Loucy (cell line): ENCODE measurements at regions not wholly inside any gene's neighbourhood (a gene's known extent, or its start where the extent isn't known, plus 50 kb on each side); places are given as distances from the start of the nearest gene placed in this dataset.

Experiments used
- H2AFZ ChIP-seq: fragments of 200-600 bp; sonication (generic); 2 replicates; pipeline ENCODE4 v1.6.0; 2016; ENCODE audit warnings: antibody characterized with exemption, mild to moderate bottlenecking, low read length, moderate library complexity
- H3F3A ChIP-seq: fragments of 200-600 bp; 2 replicates; pipeline ENCODE4 v1.6.0; 2016; ENCODE audit warnings: antibody characterized with exemption, low read depth, mild to moderate bottlenecking
- H3K27me3 ChIP-seq: fragments of 200-600 bp; sonication (generic); 2 replicates; pipeline ENCODE4 v1.6.1; 2014; ENCODE audit warnings: low read length, mild to moderate bottlenecking; ENCODE audit not compliant: insufficient read depth, poor library complexity, severe bottlenecking
- H3K36me3 ChIP-seq: fragments of 200-600 bp; sonication (generic); 2 replicates; pipeline ENCODE4 v1.6.1; 2016; ENCODE audit warnings: low read length; ENCODE audit not compliant: insufficient read depth
- H3K4me1 ChIP-seq: fragments of 200-600 bp; sonication (generic); 2 replicates; pipeline ENCODE4 v1.5.1; 2014; ENCODE audit warnings: low read length, mild to moderate bottlenecking; ENCODE audit not compliant: insufficient read depth, poor library complexity, severe bottlenecking
- H3K4me2 ChIP-seq: fragments of 200-600 bp; sonication (generic); 2 replicates; pipeline ENCODE4 v1.6.0; 2014; ENCODE audit warnings: antibody characterized with exemption, low read length, low read depth, mild to moderate bottlenecking; ENCODE audit not compliant: poor library complexity, severe bottlenecking
- H3K4me3 ChIP-seq: fragments of 200-600 bp; sonication (generic); 2 replicates; pipeline ENCODE4 v1.5.1; 2014; ENCODE audit warnings: low read length, mild to moderate bottlenecking, mixed read lengths; ENCODE audit not compliant: poor library complexity, severe bottlenecking
- H3K79me2 ChIP-seq: fragments of 200-600 bp; sonication (generic); 2 replicates; pipeline ENCODE4 v1.6.1; 2014; ENCODE audit warnings: low read length; ENCODE audit not compliant: insufficient read depth
- H3K9ac ChIP-seq: fragments of 200-600 bp; sonication (generic); 2 replicates; pipeline ENCODE4 v1.6.0; 2014; ENCODE audit warnings: mild to moderate bottlenecking, low read depth, low read length, moderate library complexity; ENCODE audit not compliant: poor library complexity, severe bottlenecking
- H3K9me2 ChIP-seq: fragments of 200-600 bp; sonication (generic); replicated peaks from 2 replicates; pipeline ENCODE4 v1.6.1; 2016; ENCODE audit warnings: low read depth, low read length, mixed read lengths
- H3K9me3 ChIP-seq: fragments of 200-600 bp; sonication (generic); 2 replicates; pipeline ENCODE4 v1.6.1; 2014; ENCODE audit warnings: mild to moderate bottlenecking, antibody characterized with exemption, low read length, low read depth; ENCODE audit not compliant: insufficient read depth
- H4K20me1 ChIP-seq: fragments of 200-600 bp; sonication (generic); 2 replicates; pipeline ENCODE4 v1.6.0; 2014; ENCODE audit warnings: antibody characterized with exemption, low read length, mild to moderate bottlenecking; ENCODE audit not compliant: insufficient read depth, poor library complexity, severe bottlenecking
- EZH2phosphoT487 ChIP-seq: fragments of 200-600 bp; IDR thresholded peaks from 2 replicates; pipeline ENCODE4 v1.6.1; 2018; ENCODE audit warnings: antibody characterized with exemption, mild to moderate bottlenecking, moderate library complexity, borderline replicate concordance
- TF ChIP-seq, protein P1 (sequence below): fragments of 200-600 bp; sonication (generic); conservative IDR thresholded peaks from 2 replicates; pipeline ENCODE4 v1.5.1; 2014; ENCODE audit warnings: mild to moderate bottlenecking, antibody characterized with exemption, low read length

DNA sequence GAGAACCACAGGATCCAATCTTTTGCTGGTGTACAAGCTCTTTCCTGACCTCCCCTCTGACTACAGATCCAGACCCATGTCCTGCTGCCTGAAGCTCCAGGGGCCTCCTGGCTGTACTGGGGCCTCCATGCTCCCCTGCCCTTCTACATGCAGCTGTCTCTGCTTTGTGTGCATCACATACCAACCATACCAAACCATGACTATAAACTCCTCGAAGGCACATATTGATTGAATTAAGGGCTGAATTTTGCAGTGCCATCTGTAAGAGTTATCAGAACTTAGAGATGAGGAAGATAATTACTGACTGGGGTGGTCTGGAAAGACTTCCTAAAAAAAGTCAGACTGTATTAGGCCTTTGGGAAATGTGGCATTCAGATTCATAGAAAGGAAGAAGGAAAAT lies 139.9 kb upstream of the CXCR4 start:
- no peaks in the 10 kb centered on the region for H3K9me2 ChIP-seq
- TF ChIP-seq, protein P1, sequence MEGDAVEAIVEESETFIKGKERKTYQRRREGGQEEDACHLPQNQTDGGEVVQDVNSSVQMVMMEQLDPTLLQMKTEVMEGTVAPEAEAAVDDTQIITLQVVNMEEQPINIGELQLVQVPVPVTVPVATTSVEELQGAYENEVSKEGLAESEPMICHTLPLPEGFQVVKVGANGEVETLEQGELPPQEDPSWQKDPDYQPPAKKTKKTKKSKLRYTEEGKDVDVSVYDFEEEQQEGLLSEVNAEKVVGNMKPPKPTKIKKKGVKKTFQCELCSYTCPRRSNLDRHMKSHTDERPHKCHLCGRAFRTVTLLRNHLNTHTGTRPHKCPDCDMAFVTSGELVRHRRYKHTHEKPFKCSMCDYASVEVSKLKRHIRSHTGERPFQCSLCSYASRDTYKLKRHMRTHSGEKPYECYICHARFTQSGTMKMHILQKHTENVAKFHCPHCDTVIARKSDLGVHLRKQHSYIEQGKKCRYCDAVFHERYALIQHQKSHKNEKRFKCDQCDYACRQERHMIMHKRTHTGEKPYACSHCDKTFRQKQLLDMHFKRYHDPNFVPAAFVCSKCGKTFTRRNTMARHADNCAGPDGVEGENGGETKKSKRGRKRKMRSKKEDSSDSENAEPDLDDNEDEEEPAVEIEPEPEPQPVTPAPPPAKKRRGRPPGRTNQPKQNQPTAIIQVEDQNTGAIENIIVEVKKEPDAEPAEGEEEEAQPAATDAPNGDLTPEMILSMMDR = no peak
- TF ChIP-seq EZH2phosphoT487 = no peak
- H3F3A ChIP-seq = no peaks in the 10 kb centered on the region
- H3K27me3 ChIP-seq = no peaks in the 10 kb centered on the region
- H3K9ac ChIP-seq = no peak overlapping the region
- H3K4me2 ChIP-seq = no peak overlapping the region
- no peak overlapping the region for H2AFZ ChIP-seq
- peaks cover 12% of the 10 kb centered on the region for H3K4me1 ChIP-seq
- no peaks in the 10 kb centered on the region for H4K20me1 ChIP-seq
- H3K9me3 ChIP-seq = no peaks in the 10 kb centered on the region
- no peaks in the 10 kb centered on the region for H3K79me2 ChIP-seq
- H3K36me3 ChIP-seq = no peaks in the 10 kb centered on the region
- H3K4me3 ChIP-seq = no peak overlapping the region

DNA sequence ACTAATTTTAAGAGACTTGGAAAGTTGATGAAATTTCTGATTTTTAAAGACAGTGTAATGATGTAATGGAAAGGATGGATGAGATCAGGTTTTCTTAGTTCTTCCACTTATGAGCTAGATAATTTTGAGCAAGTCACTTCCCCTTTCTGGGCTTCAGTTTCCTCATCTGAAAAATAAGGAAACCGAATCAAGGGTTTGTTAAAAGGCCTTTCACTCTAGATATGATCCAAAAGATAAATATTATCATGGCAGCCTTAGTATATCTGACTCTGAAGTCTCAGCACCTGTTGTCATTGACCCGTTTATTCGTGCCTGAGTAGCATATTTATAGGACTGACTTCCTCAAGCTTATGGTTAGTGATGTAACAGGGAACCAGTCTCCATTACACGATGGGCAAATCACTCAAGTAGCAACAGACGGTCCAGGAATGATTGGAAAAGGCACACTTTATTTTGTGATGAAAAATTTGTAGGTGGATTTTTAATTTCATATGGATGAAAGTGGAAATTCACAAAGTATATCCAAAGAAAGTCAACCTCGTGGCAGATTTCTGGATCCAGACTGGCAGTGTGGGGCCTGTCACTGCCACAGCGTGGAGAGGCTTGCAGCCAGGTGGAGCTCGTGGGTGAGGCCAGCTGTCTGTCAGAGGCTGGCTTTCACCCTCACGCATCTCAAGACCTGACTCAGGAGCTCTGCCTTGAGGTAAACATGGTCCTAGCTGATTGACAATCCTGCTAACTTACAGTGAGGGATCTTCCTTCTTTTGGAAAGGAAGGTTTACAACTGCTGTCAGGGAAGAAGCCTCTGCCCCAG lies 137.9 kb upstream of the CXCR4 start:
- no peak overlapping the region for H3K4me2 ChIP-seq
- no peaks in the 10 kb centered on the region for H3K36me3 ChIP-seq
- peaks cover 27% of the 10 kb centered on the region for H3K4me1 ChIP-seq
- no peaks in the 10 kb centered on the region for H3F3A ChIP-seq
- no peaks in the 10 kb centered on the region for H3K9me3 ChIP-seq
- no peaks in the 10 kb centered on the region for H4K20me1 ChIP-seq
- TF ChIP-seq, protein P1 = no peak
- no peak for TF ChIP-seq EZH2phosphoT487
- H3K9me2 ChIP-seq = no peaks in the 10 kb centered on the region
- H2AFZ ChIP-seq = no peak overlapping the region
- H3K27me3 ChIP-seq = no peaks in the 10 kb centered on the region
- H3K9ac ChIP-seq = no peak overlapping the region
- no peaks in the 10 kb centered on the region for H3K79me2 ChIP-seq
- no peak overlapping the region for H3K4me3 ChIP-seq

DNA sequence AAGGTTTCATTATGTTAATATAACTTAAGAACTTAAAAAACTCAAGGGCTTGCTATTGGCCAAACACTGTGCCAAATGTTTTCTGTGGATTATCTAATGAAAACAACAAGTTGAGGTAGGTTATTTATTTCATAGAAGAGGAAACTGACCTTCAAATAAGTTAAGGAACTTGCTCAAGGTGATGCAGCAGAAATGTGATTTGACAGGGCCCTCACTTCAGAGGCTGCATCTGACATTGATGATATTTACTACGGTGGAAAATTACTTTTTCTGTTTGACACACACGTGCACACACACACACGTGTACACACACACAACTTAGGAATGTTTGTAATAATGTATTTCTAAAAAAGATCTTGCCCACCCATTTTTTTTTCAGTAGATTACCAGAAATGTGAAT lies 137.2 kb upstream of the CXCR4 start:
- H3K9me3 ChIP-seq = no peaks in the 10 kb centered on the region
- H3K4me2 ChIP-seq = no peak overlapping the region
- no peak overlapping the region for H3K9ac ChIP-seq
- H3K27me3 ChIP-seq = no peaks in the 10 kb centered on the region
- no peaks in the 10 kb centered on the region for H4K20me1 ChIP-seq
- H3K4me1 ChIP-seq = peaks cover 34% of the 10 kb centered on the region
- H3K79me2 ChIP-seq = no peaks in the 10 kb centered on the region
- no peak overlapping the region for H2AFZ ChIP-seq
- no peaks in the 10 kb centered on the region for H3F3A ChIP-seq
- H3K9me2 ChIP-seq = no peaks in the 10 kb centered on the region
- no peaks in the 10 kb centered on the region for H3K36me3 ChIP-seq
- TF ChIP-seq, protein P1 = no peak
- no peak for TF ChIP-seq EZH2phosphoT487
- H3K4me3 ChIP-seq = no peak overlapping the region
